ENCODE measurements at regions not wholly inside any gene's neighbourhood (a gene's known extent, or its start where the extent isn't known, plus 50 kb on each side); places are given as distances from the start of the nearest gene placed in this dataset.

GRCh38 chr6:123712831-123713230 is 76.1 kb upstream of the TRDN start:
- no peak for DNase-seq
- H3K27ac ChIP-seq (ENCODE audit: low read length), result no peak overlapping the region
- no peak for TF ChIP-seq EZH2 (optimal IDR thresholded peaks at IDR 0.05; ENCODE audit: low read depth, low read length)
- no peak for TF ChIP-seq CTCF (IDR thresholded peaks at IDR 0.05; ENCODE audit: low read length)
- no peak for TF ChIP-seq EZH2phosphoT487 (IDR thresholded peaks at IDR 0.05; ENCODE audit: low read length)
- H3K79me2 ChIP-seq (ENCODE audit: low read length), result no peaks in the 10 kb centered on the region
- H3K36me3 ChIP-seq (replicated peaks; ENCODE audit: insufficient read depth, low read length), result no peaks in the 10 kb centered on the region
- 0 out of 2 replicates have a peak, but pooled peaks cover 4% of the 10 kb centered on the region for H3K4me1 ChIP-seq (ENCODE audit: low read length)
- no peak overlapping the region for H3K4me3 ChIP-seq (ENCODE audit: low read length)
- H3K9ac ChIP-seq (ENCODE audit: low read length), result no peak overlapping the region
- H2AFZ ChIP-seq (ENCODE audit: low read length), result no peak overlapping the region
- no peaks in the 10 kb centered on the region for H3K27me3 ChIP-seq (replicated peaks; ENCODE audit: insufficient read depth, low read length)
- H3K4me2 ChIP-seq (ENCODE audit: low read depth, low read length), result no peak overlapping the region
- no peaks in the 10 kb centered on the region for H3F3A ChIP-seq (ENCODE audit: insufficient read depth, low read length)
- no peaks in the 10 kb centered on the region for H3K9me2 ChIP-seq (replicated peaks; ENCODE audit: insufficient read depth, low read length)
- H3K9me3 ChIP-seq (replicated peaks; ENCODE audit: insufficient read depth, low read length), result no peaks in the 10 kb centered on the region
- no peaks in the 10 kb centered on the region for H4K20me1 ChIP-seq (ENCODE audit: insufficient read depth, low read length)

GRCh38 chr6:123702943-123703342 is 66.2 kb upstream of the TRDN start:
- H3K9me3 ChIP-seq (replicated peaks; ENCODE audit: insufficient read depth, low read length), result no peaks in the 10 kb centered on the region
- no peaks in the 10 kb centered on the region for H3K36me3 ChIP-seq (replicated peaks; ENCODE audit: insufficient read depth, low read length)
- no peaks in the 10 kb centered on the region for H3K9me2 ChIP-seq (replicated peaks; ENCODE audit: insufficient read depth, low read length)
- no peak overlapping the region for H3K9ac ChIP-seq (ENCODE audit: low read length)
- H3F3A ChIP-seq (ENCODE audit: insufficient read depth, low read length), result no peaks in the 10 kb centered on the region
- no peaks in the 10 kb centered on the region for H3K79me2 ChIP-seq (ENCODE audit: low read length)
- H2AFZ ChIP-seq (ENCODE audit: low read length), result no peak overlapping the region
- no peak overlapping the region for H3K4me2 ChIP-seq (ENCODE audit: low read depth, low read length)
- H3K27me3 ChIP-seq (replicated peaks; ENCODE audit: insufficient read depth, low read length), result no peaks in the 10 kb centered on the region
- no peaks in the 10 kb centered on the region for H4K20me1 ChIP-seq (ENCODE audit: insufficient read depth, low read length)
- no peaks in the 10 kb centered on the region for H3K4me1 ChIP-seq (ENCODE audit: low read length)
- H3K4me3 ChIP-seq (ENCODE audit: low read length), result no peak overlapping the region
- TF ChIP-seq CTCF (IDR thresholded peaks at IDR 0.05; ENCODE audit: low read length) (no peak), EZH2phosphoT487 (IDR thresholded peaks at IDR 0.05; ENCODE audit: low read length) (no peak), EZH2 (optimal IDR thresholded peaks at IDR 0.05; ENCODE audit: low read depth, low read length) (no peak)
- no peak for DNase-seq
- H3K27ac ChIP-seq (ENCODE audit: low read length), result no peak overlapping the region

GRCh38 chr6:123687864-123688263 is 51.1 kb upstream of the TRDN start:
- Histone ChIP-seq H3K4me1 (ENCODE audit: low read length) (peaks cover 9% of the 10 kb centered on the region; the same call in 1 of the 2 replicates), H4K20me1 (ENCODE audit: insufficient read depth, low read length) (no peaks in the 10 kb centered on the region), H3K4me3 (ENCODE audit: low read length) (no peak overlapping the region), H2AFZ (ENCODE audit: low read length) (no peak overlapping the region), H3K4me2 (ENCODE audit: low read depth, low read length) (no peak overlapping the region), H3K9ac (ENCODE audit: low read length) (no peak overlapping the region), H3K27ac (ENCODE audit: low read length) (no peak overlapping the region), H3K79me2 (ENCODE audit: low read length) (no peaks in the 10 kb centered on the region), H3K9me3 (replicated peaks; ENCODE audit: insufficient read depth, low read length) (no peaks in the 10 kb centered on the region), H3K36me3 (replicated peaks; ENCODE audit: insufficient read depth, low read length) (no peaks in the 10 kb centered on the region), H3K27me3 (replicated peaks; ENCODE audit: insufficient read depth, low read length) (no peaks in the 10 kb centered on the region), H3F3A (ENCODE audit: insufficient read depth, low read length) (no peaks in the 10 kb centered on the region), H3K9me2 (replicated peaks; ENCODE audit: insufficient read depth, low read length) (no peaks in the 10 kb centered on the region; the same call in 1 of the 2 replicates)
- DNase-seq, result no peak
- TF ChIP-seq EZH2 (optimal IDR thresholded peaks at IDR 0.05; ENCODE audit: low read depth, low read length) (no peak), EZH2phosphoT487 (IDR thresholded peaks at IDR 0.05; ENCODE audit: low read length) (no peak), CTCF (IDR thresholded peaks at IDR 0.05; ENCODE audit: low read length) (no peak)
